GM10248 (cell line): ENCODE measurements at regions not wholly inside any gene's neighbourhood (a gene's known extent, or its start where the extent isn't known, plus 50 kb on each side); places are given as distances from the start of the nearest gene placed in this dataset.

Source experiments
- CTCF ChIA-PET: fragments of 300-600 bp; sonication (Branson Sonifier 250); formaldehyde crosslinking; extraction: SDS; loops from one replicate; lab custom pipeline; 2021; ENCODE audit warnings: antibody characterized with exemption; lab: Yijun Ruan, JAX
- POLR2A ChIA-PET: fragments of 350-650 bp; sonication (Branson Sonifier 250); formaldehyde crosslinking; extraction: SDS; loops from one replicate; lab custom pipeline; 2020; ENCODE audit warnings: antibody characterized with exemption; lab: Yijun Ruan, JAX
- DNase-seq: peaks from one replicate; pipeline ENCODE4 v3.0.0; 2012; ENCODE audit errors: extremely low spot score
- CTCF ChIP-seq: IDR thresholded peaks from 2 replicates; pipeline ENCODE4 v1.5.1; 2012; ENCODE audit warnings: mild to moderate bottlenecking, low read depth; ENCODE audit errors: extremely low read depth, missing control alignments, control extremely low read depth

- ChIA-PET CTCF (interaction anchor here (1.3 kb wide), 1 partner anchor 9 kb away, joined by 3 read pairs; no protein-coding TSS in a partner anchor), POLR2A (no interaction called here)
- TF ChIP-seq CTCF, result no peak
- no peak for DNase-seq
Measured at GRCh38 chr20:7379621-7380220, 560.5 kb downstream of the HAO1 start.

GRCh38 chr20:7383216-7383615 lies 557.0 kb downstream of the HAO1 start:
- TF ChIP-seq CTCF, result no peak
- ChIA-PET CTCF (no interaction called here), POLR2A (no interaction called here)
- no peak for DNase-seq

- no peak for TF ChIP-seq CTCF
- POLR2A ChIA-PET, result no interaction called here
- no peak for DNase-seq
- CTCF ChIA-PET, result interaction anchor here (1.1 to 1.6 kb wide), 3 partner anchors 9 to 64 kb away, joined by 3 to 7 read pairs (median 4); no protein-coding TSS in a partner anchor
Measured at GRCh38 chr20:7387638-7388193, 552.5 kb downstream of the HAO1 start.

GRCh38 chr20:7389216-7389615 lies 551.0 kb downstream of the HAO1 start:
- POLR2A ChIA-PET, result no interaction called here
- TF ChIP-seq CTCF, result no peak
- CTCF ChIA-PET, result no interaction called here
- DNase-seq, result no peak

GRCh38 chr20:7392542-7393206 lies 547.6 kb downstream of the HAO1 start:
- CTCF ChIA-PET, result no interaction called here
- POLR2A ChIA-PET, result no interaction called here
- no peak for TF ChIP-seq CTCF

GRCh38 chr20:7399114-7399513 lies 541.1 kb downstream of the HAO1 start:
- no peak for TF ChIP-seq CTCF
- ChIA-PET CTCF (no interaction called here), POLR2A (no interaction called here)
- no peak for DNase-seq

More at GRCh38 chr20:7392542-7393206, 547.6 kb downstream of the HAO1 start:
- no peak for DNase-seq
